ENCODE measurements at regions not wholly inside any gene's neighbourhood (a gene's known extent, or its start where the extent isn't known, plus 50 kb on each side); places are given as distances from the start of the nearest gene placed in this dataset.
A peak's percentile ranks its signal among the peaks of the same experiment; 100 is the strongest.

DNA sequence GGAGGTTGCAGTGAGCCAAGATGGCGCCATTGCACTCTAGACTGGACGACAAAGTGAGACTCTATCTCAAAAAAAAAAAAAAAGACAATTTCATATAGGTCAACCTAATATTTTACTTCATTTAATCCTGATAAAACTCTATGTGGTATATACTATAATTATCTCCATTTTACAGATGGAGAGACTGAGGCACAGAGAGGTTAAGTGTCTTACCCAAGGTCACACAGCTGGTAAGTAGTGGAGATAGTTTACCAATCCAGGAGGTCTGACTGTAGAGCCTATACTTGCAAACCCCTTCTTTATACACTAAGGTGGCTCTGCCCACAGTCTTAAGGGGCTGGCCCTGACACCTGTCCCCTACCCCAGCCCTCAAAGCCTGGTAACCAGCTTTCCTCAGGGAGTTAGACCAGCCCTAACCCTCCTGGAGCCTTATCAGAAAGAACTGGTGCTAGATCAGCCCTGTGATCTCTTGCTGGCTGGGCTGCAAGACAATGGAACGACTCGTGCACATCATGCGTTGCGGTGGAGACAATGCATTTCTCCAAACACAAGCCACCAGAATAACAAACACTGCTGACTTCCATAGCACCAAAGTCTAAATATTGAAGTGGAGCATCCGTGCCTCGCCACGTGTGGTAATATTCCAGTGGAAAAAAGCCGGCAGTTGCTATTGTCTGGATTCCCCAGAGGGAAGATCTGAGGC lies 60.0 kb upstream of the SMAD3 start:
- H3K4me1 Mint-ChIP-seq = peaks cover 0 to 3% (median 0%) of the 10 kb centered on the region in 3 donors
- CTCF ChIA-PET = no interaction called here

DNA sequence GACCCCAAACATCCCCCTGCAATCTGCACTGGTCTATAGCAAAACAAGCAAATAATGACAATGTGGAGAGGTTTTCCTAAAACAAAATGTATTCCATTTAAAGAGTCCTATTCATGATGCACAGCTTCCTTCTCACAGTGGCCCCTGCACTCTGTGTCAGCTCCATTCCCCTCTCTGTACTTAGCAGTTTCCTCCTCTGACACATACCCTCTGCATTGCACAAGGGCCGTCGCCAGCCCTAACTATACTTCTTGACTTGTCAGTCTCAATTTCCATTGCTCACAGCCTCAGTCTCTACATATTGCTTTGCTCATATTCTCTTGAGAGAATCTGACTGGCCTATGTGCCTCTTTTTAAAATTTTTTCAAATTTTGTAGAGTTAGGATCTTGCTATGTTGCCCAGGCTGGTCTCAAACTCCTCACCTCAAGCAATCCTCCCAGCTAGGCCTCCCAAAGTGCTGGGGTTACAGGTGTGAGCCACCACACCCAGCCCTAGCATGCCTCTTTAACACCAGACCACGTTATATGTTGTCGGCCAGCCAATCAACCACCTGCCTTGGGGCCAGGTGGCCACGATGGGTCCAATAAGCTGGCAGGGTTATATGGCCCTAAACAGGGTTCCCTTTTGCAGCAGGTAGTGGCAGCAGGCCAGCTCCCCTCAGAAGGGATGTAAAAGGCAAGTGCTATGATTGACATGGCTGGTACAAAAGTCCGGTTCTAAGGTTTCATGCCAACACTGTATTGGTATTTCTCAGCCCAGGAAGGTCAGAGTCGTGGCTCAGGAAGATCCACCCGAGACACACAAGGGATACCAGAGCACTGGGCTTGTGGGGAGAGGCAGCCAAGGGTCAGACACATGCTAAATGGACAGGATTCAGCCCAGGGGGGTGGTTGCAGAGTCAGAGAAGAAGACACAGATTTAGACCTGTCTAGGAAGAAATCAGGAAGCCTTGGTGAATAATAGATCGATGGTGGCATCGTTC lies 59.0 kb upstream of the SMAD3 start:
- no peaks in the 10 kb centered on the region for H3K36me3 Mint-ChIP-seq
- no peaks in the 10 kb centered on the region for H3K9me3 Mint-ChIP-seq
- H3K27me3 ChIP-seq (ENCODE audit: insufficient read depth, low read length, poor library complexity, severe bottlenecking) = no peaks in the 10 kb centered on the region
- H3K27ac ChIP-seq (ENCODE audit: low read depth, low read length) = no peak overlapping the region
- H3K27me3 Mint-ChIP-seq = peaks cover 0 to 2% of the 10 kb centered on the region in 2 donors
- POLR2A ChIA-PET = no interaction called here
- H3K4me3 Mint-ChIP-seq = no peak overlapping the region
- H3K4me1 Mint-ChIP-seq = peaks cover 0 to 3% (median 0%) of the 10 kb centered on the region in 3 donors
- H3K27ac Mint-ChIP-seq = peak overlapping the region in 2 of 8 donors; percentile 3 to 18
- no peak overlapping the region for H3K4me3 ChIP-seq (ENCODE audit: low read length)
- H3K4me1 ChIP-seq (ENCODE audit: insufficient read depth, low read length) = no peaks in the 10 kb centered on the region
- no peak for DNase-seq
- H3K36me3 ChIP-seq (ENCODE audit: insufficient read depth, low read length) = no peaks in the 10 kb centered on the region
- CTCF ChIA-PET = no interaction called here
- no peaks in the 10 kb centered on the region for H3K9me3 ChIP-seq (ENCODE audit: low read length)

More for the DNA sequence above, 60.0 kb upstream of the SMAD3 start:
- no peak overlapping the region for H3K27ac ChIP-seq (ENCODE audit: low read depth, low read length)
- no peak overlapping the region for H3K27ac Mint-ChIP-seq
- no peaks in the 10 kb centered on the region for H3K4me1 ChIP-seq (ENCODE audit: insufficient read depth, low read length)
- H3K36me3 ChIP-seq (ENCODE audit: insufficient read depth, low read length) = no peaks in the 10 kb centered on the region
- no peak overlapping the region for H3K4me3 Mint-ChIP-seq
- POLR2A ChIA-PET = no interaction called here
- H3K9me3 Mint-ChIP-seq = no peaks in the 10 kb centered on the region
- no peaks in the 10 kb centered on the region for H3K36me3 Mint-ChIP-seq
- no peaks in the 10 kb centered on the region for H3K9me3 ChIP-seq (ENCODE audit: low read length)
- H3K27me3 ChIP-seq (ENCODE audit: insufficient read depth, low read length, poor library complexity, severe bottlenecking) = no peaks in the 10 kb centered on the region
- H3K4me3 ChIP-seq (ENCODE audit: low read length) = no peak overlapping the region
- DNase-seq = no peak
- peaks cover 0 to 3% of the 10 kb centered on the region in 2 donors for H3K27me3 Mint-ChIP-seq

DNA sequence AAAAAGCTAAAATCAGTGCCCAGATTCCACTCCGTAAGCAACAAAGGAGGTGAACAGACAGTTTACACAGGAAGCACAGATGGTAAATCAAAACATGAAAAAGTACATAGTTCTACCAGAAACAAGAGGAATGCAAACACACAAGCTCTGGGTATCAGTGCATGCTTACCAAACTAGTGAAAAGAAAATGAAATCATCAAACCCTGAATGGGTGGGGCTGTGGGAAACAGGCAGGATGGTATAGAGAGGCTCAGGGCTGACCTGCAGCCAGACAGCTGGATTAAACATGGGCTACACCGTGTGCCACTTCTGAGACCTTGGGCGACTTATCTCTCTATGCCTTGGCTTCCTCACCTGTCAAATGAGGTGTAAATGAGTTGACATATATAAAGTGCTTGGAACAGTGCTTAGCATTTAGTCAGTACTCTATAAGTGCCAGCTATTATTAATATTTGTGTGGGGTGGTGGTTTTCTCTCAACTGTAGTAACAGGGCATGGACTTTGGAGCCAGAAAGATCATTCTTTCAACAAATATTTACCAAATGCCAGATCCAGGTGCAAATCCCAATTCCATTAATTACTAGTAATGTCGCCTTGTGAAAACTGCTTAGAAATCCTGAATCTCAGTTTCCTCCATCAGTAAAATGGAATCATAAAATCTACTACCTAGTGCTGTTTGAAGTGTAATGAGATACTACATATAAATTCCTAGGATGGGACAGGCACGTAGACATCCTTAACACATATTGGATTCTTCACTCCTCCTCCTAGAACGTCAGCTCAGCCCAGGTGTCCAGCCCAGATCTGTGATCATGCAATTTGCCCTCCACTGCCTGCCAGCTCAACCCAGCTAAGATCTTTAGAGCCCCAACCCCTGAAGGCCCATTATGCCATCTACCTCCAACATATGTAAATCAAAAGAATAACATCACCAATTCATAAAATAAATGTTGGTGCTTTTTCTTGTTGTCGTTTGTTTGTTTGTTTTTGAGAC lies 55.5 kb upstream of the SMAD3 start:
- Histone ChIP-seq H3K9me3 (ENCODE audit: low read length) (no peaks in the 10 kb centered on the region), H3K27ac (ENCODE audit: low read depth, low read length) (no peak overlapping the region), H3K27me3 (ENCODE audit: insufficient read depth, low read length, poor library complexity, severe bottlenecking) (no peaks in the 10 kb centered on the region), H3K36me3 (ENCODE audit: insufficient read depth, low read length) (no peaks in the 10 kb centered on the region), H3K4me3 (ENCODE audit: low read length) (no peak overlapping the region), H3K4me1 (ENCODE audit: insufficient read depth, low read length) (no peaks in the 10 kb centered on the region)
- Mint-ChIP-seq H3K9me3 (no peaks in the 10 kb centered on the region), H3K27ac (peak overlapping the region in 3 of 8 donors; percentile 66 to 74 (median 67)), H3K36me3 (no peaks in the 10 kb centered on the region), H3K4me3 (no peak overlapping the region), H3K4me1 (peaks cover 0 to 3% (median 0%) of the 10 kb centered on the region in 3 donors), H3K27me3 (peaks cover 0 to 2% of the 10 kb centered on the region in 2 donors)
- ChIA-PET POLR2A (no interaction called here), CTCF (no interaction called here)
- DNase-seq = no peak

DNA sequence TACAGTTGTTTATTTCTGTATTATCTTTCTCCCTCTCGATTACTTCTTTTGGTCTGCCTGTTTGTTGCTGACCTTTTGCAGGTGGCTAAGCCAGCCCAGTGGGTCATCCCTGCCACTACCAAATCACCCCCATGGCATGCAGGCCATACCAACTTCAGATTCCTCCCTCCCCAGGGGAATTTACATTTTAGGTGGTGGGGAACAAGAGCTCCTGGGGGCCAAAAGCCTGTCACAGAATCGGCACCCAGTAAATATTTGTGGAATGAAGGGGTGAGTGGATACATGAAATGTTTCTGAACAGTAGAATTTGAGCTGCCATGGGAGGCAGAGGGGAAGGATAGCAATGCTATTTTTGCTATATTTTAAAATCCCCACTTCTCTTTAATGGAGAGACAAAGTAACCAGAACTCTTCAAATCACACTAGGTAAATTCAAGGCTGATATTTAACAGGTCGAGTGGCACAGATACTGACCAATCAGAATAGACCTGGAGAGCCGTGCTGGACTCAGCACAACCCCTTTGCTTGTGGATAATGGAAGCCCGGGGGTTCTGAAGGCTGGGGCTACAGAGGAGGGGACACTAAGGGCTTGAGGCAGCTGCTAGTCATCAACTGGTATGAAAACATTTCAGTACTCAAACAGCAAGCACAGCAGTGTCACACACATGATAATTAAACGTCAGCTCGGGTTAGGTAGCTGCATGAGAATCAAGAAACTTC lies 54.3 kb upstream of the SMAD3 start:
- H3K27ac Mint-ChIP-seq = peak overlapping the region in 1 of 8 donors; percentile 85
- H3K4me3 Mint-ChIP-seq = no peak overlapping the region
- Histone ChIP-seq H3K9me3 (ENCODE audit: low read length) (no peaks in the 10 kb centered on the region), H3K36me3 (ENCODE audit: insufficient read depth, low read length) (no peaks in the 10 kb centered on the region), H3K4me1 (ENCODE audit: insufficient read depth, low read length) (no peaks in the 10 kb centered on the region), H3K27ac (ENCODE audit: low read depth, low read length) (no peak overlapping the region), H3K27me3 (ENCODE audit: insufficient read depth, low read length, poor library complexity, severe bottlenecking) (no peaks in the 10 kb centered on the region), H3K4me3 (ENCODE audit: low read length) (no peak overlapping the region)
- no peak for DNase-seq
- H3K27me3 Mint-ChIP-seq = peaks cover 0 to 2% of the 10 kb centered on the region in 2 donors
- ChIA-PET CTCF (no interaction called here), POLR2A (no interaction called here)
- no peaks in the 10 kb centered on the region for H3K9me3 Mint-ChIP-seq
- no peaks in the 10 kb centered on the region for H3K36me3 Mint-ChIP-seq
- peaks cover 0 to 3% (median 0%) of the 10 kb centered on the region in 3 donors for H3K4me1 Mint-ChIP-seq

DNA sequence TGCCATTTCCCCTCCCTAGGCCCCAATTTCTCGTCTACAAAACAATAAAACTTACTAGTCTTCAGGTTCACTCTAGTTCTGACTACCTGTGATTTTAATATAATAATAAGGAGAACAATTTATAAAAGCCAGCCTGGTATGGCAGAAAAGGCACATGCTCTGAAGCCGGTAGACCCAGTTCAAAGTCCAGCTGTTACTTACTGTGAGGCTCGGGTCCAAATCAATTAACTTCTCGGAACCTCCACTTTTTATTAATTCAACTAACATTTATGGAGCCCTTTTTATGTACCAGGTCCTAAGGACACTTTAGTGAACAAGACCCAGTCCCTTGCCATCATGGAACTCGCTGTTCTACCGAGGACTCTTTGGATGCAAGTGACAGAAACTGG lies 53.8 kb upstream of the SMAD3 start:
- CTCF ChIA-PET = no interaction called here
- no peaks in the 10 kb centered on the region for H3K36me3 Mint-ChIP-seq
- POLR2A ChIA-PET = no interaction called here
- Histone ChIP-seq H3K4me1 (ENCODE audit: insufficient read depth, low read length) (no peaks in the 10 kb centered on the region), H3K27ac (ENCODE audit: low read depth, low read length) (no peak overlapping the region), H3K36me3 (ENCODE audit: insufficient read depth, low read length) (no peaks in the 10 kb centered on the region), H3K9me3 (ENCODE audit: low read length) (no peaks in the 10 kb centered on the region), H3K4me3 (ENCODE audit: low read length) (no peak overlapping the region), H3K27me3 (ENCODE audit: insufficient read depth, low read length, poor library complexity, severe bottlenecking) (no peaks in the 10 kb centered on the region)
- no peak overlapping the region for H3K27ac Mint-ChIP-seq
- H3K27me3 Mint-ChIP-seq = peaks cover 0 to 2% of the 10 kb centered on the region in 2 donors
- H3K4me3 Mint-ChIP-seq = no peak overlapping the region
- H3K4me1 Mint-ChIP-seq = peaks cover 0 to 3% (median 0%) of the 10 kb centered on the region in 3 donors
- no peaks in the 10 kb centered on the region for H3K9me3 Mint-ChIP-seq
- no peak for DNase-seq

DNA sequence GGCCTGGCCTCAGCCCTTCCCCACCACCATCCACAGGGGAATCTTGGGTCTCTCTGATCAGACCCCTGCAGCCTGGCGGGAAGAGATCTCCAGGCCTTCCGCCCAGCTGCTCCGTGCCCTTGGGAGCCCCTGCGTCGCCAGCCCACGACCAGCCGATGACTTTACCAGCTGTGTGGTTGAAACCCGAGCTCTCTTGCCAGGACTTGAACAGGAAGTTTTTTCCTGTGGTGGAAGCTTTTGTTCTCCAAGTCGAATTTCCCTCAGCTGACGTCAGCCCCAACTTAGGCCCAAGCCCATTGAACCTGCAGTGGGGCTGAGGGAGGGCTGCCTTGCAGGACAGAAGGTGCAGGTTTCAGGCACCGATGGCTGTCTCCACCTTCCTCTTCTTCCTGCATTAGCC lies 51.7 kb upstream of the SMAD3 start:
- POLR2A ChIA-PET = interaction anchor here (0.6 kb wide), 1 partner anchor 12 kb away, joined by 3 read pairs; no protein-coding TSS in a partner anchor

More for the DNA sequence above, 51.7 kb upstream of the SMAD3 start:
- H3K4me1 ChIP-seq (ENCODE audit: insufficient read depth, low read length) = no peaks in the 10 kb centered on the region
- no peaks in the 10 kb centered on the region for H3K36me3 ChIP-seq (ENCODE audit: insufficient read depth, low read length)
- no peak overlapping the region for H3K4me3 ChIP-seq (ENCODE audit: low read length)
- Mint-ChIP-seq H3K36me3 (no peaks in the 10 kb centered on the region), H3K9me3 (no peaks in the 10 kb centered on the region), H3K27ac (no peak overlapping the region), H3K4me1 (peaks cover 3 to 7% (median 4%) of the 10 kb centered on the region in 3 donors), H3K27me3 (peaks cover 0 to 4% of the 10 kb centered on the region in 2 donors), H3K4me3 (no peak overlapping the region)
- H3K9me3 ChIP-seq (ENCODE audit: low read length) = no peaks in the 10 kb centered on the region
- DNase-seq = no peak
- CTCF ChIA-PET = no interaction called here
- no peaks in the 10 kb centered on the region for H3K27me3 ChIP-seq (ENCODE audit: insufficient read depth, low read length, poor library complexity, severe bottlenecking)
- H3K27ac ChIP-seq (ENCODE audit: low read depth, low read length) = no peak overlapping the region
